T-helper 1 cell treated with Interleukin-12 subunit alpha and Interleukin-12 subunit beta and Interleukin-4 antibody, amounts not matched to agents 30 ng/mL and 1 ng/mL, for 36 hours (primary cell): ENCODE measurements at regions not wholly inside any gene's neighbourhood (a gene's known extent, or its start where the extent isn't known, plus 50 kb on each side); places are given as distances from the start of the nearest gene placed in this dataset.
"Not testable (repeated sequence)": the region's sequence is repeated elsewhere in the genome, so short reads cannot be mapped to it uniquely, and the experiment has no call there.

Source experiments
- intact Hi-C: fragments of 100-400 bp; cut with micrococcal nuclease; formaldehyde crosslinking; loops from one replicate; pipeline ENCODE4 v1.15.1; 2024

DNA sequence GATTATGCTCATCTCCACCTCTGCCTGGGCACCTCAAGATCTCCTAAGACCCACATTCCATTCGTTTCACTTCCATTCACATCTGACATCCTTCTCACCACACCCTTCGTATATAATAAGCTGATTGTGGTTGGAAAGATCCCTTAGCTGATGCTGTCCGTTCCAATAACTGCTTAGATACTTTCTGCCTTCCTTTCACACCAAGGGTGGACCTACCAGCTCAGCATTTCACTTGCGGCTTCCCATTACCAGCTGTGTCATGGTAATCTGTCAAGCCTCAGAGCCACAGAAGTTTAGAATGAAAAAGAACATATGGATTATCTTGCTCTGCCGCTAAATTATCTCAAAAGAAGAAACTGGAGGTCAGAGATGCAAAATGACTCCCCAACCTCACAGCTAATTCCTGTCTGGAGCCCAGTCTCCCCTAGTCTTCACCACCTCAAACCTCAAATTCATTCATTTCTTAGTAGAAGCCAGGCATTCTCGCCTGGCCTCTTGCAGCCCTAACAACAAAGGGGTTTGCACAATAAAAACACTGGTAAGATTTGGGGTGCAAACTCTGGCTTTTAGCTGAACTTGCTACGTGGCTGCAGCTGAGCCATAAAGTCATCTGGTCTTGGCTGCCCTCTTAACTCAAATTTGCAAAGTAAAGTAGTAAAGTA lies 182.8 kb upstream of the HS3ST3A1 start:
- intact Hi-C loops = no loop called here

DNA sequence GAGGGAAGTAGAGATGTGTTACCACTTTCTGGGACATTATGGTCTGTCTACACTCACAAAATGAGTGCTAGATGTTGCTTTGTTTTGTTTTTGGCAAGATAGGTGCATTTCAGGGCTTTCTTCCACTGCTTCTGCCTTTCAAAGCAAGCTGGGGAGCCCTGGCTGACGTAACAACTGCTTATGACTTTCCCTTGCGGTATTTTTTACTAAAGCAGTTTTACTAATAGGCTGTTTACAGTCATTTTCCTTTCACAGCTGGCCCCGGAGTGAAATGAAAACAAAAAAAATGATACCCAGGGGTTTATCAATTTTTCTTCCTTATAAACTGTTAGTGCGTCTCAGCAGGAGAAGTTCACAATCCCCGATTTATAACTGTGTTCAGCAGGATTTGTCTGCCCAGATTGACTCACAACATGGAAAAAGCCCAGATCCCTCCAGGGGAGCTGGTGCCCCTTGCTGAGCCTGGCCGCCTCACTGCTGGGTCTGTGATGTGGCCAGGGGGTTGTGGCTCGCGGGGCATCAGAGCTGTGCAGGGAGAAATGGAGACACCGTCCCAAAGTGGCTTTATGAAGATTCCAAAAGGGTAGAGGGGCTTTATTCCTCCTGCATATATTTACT lies 184.4 kb upstream of the HS3ST3A1 start:
- intact Hi-C loops = no loop called here

DNA sequence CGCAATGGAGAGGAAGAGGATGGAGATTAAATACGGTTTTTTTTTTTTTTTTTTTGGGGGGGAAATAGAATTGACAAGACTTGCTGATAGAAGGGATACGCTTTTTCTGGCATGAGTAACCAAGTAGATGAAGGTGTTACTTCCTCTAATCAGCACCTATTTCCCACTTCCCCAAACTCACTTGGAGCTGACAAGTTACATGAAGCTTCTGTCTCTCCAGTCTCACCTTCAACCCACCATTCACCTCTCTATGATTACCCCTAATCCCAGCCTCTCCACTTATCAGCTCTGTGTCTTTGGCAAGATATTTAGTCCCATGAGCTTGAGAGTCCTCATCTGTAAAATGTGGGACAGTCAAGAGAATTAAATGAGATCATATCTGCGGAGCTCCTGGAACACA lies 185.9 kb upstream of the HS3ST3A1 start:
- intact Hi-C loops = no loop called here

DNA sequence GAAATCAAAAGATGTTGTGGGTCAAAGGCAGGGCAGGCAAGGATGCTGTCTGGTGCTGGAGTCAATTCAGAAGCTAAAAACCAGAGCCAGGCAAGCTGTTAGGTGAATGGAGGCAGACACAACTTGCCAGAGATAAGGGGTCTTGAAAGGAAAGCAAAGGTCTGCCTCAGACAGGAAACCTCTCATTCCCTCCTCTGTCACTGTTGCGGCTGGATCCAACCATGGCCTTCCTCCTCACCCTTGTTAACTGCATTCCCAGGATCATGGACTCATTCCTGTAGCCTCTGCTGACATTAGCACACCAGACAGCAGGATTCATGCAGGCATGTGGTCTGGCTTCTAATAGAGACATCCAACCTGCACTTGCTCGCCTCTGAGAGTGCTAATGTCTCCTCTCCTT lies 186.7 kb upstream of the HS3ST3A1 start:
- intact Hi-C loops = no loop called here

DNA sequence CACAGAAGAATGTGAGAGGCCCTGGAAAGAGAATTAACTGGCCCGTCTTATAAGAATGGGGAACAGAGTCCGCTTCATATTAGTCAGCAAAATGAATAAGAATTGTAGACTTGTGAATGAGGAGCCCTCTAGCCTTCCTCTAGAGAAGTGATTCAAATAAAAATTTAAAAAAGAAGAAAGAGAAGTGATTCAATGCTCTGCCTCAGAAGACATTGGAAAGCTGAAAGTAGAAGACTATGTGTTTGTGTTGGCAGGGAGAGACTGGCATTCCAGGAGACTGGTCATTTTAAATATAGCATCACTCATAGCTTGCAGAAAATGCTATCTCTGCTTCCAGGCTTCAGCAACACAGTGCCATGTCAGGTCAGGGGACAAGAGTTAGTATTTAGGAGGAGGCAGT lies 190.6 kb upstream of the HS3ST3A1 start:
- intact Hi-C loops = no loop called here

DNA sequence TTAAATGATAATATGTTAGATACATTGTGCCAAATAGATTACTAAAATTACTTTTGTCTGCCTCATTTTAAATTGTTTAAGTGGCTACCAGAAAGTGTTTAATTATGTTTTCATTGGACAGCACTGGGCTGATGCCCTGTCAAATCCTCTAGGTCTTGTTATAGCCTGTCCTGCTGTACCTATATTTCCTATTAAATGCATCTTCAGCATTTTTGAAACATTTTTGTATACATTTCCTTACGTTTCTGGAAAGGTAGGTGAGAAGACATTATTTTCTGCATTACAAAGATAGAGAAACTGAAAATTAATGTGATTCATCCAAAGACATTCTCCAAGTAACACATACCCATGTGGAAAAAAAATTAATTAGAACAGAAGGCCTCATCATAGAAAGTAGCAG lies 192.2 kb upstream of the HS3ST3A1 start:
- intact Hi-C loops = no loop called here

DNA sequence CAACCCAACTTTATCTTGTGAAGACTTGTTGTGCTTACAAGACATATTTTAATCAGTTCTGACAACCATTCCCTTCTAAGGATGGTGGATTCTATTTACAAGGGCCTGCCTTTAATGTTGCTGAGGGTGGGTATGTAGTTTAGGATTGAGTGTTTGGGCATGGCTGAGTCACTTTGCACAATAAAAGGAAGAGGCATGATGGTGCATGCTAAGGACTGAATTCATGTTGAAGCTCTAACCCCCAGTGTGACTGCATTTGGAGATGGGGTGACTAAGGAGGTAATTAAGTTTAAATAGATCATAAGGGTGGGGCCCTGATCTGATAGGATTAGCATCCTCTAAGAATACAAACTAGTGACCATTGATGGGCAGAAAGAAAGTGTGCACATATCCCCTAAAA lies 196.1 kb upstream of the HS3ST3A1 start:
- intact Hi-C loops = no loop called here

DNA sequence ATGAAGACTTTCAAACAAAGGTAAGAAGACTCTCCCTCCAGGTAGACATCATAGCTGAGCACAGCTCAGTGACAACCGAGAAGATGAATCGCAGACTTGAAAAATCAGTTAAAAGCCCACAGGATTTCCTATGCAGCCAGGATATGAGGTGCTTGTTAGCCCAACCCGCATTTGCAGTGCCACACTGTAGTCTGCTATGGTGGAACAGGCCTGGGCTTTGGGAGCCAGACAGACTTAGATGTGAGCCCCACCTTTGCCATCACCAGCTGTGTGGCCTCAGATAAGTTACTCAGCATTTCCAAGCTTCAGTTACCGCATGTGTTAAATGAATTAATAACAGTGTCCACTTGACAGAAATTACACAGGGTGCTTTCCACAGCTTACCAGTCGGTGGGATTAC lies 204.4 kb upstream of the HS3ST3A1 start:
- intact Hi-C loops = no loop called here

DNA sequence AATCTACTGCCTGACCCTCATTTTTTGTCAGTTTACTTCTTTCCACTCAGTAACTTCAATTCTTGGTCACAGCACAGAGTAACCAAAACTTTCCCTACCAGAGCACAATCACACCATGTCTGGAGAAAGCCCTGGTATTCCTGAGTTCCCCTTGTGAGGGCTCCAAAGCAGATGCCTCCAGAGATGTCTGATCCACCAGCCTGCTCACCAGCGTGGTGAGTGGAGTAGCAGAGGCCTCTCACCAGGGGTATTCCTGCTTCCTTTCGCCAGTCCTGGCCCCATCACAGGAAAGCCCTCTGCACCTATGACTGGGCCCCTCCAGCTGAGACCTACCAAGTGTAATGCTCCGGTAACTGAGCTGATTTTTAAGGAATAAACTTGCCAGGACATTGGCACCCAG lies 205.4 kb upstream of the HS3ST3A1 start:
- intact Hi-C loops = no loop called here

DNA sequence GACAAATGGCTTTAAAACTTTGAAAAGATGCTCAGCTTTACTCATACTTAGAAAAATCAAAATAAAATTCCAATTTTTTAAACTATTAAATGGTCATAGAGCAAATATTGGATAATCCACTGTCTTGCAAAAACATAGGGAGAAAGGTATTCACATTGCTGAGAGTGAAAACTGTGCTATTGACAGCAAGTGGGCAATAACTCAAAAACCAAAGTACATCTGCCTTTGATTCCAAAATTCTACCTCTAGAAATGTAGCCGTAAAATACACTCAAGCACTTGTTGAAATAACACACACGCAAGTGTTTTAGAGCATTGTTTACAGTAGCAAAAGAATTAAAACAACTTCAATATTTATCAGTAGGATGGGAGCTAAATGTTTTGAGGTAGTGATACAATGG lies 210.6 kb upstream of the HS3ST3A1 start:
- intact Hi-C loops = no loop called here

DNA sequence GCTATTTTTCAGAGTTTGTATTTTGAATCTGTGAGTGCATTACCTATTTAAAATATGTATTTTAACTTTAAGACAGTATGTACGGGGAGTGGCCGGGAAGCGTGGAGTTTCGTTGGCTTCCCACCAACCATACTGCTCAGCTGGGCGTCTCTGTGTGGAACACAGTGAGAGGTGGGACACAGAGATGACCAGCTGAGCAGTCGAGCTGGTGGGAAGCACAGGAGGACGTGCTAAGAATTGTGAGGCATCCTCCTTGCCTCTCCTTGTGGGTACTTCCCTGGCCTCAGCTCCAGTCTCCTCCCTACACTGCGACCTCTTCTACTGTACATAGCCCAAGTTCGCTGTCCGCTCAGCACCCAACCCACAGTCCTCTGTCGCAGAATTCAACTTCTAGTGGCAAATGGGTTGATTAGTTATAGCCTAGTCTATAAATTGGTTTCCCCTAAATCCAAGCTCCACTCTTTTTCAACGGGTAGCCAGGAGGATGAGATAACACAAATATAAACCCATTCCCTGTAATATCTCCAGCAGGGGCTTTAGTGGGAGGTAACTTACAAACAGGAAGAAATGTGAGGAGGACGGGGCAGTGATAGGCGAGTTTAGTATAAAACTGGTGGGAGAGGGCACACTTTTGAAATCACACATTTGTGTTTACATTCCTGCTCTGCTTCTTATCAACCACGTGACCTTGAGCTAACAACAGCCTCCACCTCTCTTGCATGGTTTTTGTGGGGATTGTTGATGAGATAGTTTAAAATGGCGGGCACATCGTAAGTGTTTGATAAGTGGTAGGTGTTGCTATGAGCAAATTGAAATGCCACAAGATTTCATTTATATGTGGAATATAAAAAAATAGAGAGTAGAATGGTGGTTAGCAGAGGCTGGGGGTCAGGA lies 211.9 kb upstream of the HS3ST3A1 start:
- intact Hi-C loops = no loop called here

DNA sequence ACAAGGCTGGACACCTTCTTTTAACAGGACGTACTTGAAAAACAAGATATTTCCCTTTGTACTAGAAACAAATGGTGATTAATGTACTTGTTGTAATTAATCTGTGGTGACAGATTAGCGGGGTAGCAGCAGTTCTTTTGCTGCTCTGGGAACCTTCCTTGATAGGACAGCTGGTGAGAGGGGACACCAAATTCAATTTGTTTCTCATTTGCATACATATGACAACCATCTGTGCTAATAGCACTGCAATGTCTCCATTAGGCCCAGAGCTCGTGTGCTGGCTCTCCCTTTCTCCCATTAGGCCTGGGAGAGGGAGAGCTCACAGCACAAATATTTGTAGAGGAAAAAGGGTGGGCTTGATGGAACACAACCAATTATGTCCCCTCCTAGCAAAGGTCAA lies 221.0 kb upstream of the HS3ST3A1 start:
- intact Hi-C loops = no loop called here

DNA sequence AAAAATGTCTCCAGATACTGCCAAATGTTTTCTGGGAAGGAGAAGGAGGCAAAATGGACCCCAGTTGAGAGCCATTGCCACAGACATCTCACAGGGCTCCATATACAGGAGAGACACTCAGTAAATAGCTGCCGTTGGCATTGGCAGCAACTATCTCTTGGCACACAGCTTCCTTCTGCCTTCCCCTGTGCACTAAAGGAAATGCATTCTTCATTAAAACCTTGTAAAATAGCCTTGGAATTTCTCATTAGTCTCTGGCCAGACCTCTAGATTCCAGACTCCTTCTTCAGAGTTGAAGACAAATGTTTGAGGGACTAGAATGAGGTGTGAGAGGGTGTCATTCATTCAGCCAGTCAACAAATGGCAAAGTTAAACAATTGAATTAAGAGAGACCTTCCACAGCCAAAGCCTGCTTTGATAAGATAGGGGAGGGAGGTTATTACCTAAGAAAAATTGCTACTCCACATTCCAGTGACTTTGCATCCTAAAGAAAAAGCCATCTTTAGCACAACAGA lies 223.9 kb upstream of the HS3ST3A1 start:
- intact Hi-C loops = no loop called here

DNA sequence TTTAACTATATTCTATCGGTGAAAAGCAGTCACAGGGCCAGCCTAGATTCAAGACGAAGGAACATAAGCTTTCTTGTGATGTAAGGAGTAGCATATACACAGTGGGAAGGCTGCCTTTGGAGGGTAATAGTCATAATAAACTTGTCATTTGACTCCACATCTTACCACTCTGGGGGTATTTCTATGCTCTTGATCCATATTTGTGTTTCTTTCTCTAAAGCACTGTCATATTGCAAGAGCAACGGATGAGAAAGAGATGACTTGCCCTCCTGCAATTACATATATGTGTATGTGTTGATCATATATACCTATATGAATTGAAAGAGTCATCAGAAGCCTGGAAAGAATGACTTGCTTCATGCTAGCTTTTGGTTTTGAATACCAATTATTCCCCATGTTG lies 225.4 kb upstream of the HS3ST3A1 start:
- intact Hi-C loops = no loop called here

DNA sequence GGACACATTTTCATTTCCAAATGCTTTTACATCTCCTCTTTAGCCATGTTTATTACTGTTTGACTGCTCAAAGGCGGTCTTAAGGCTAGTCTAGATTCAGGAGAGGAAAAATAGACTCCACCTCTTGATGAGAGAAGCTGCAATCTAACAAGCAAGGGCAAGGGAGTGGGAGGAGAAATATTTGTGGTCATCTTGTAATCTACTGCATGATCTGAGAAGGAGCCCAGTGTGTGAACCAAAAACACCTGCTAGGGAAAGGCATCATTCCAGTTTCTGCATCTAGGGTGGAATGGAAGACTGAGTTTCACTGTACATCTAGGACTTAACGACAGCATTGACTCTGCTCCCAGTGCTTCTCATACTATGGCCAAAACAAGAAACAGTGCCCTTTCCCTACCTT lies 232.2 kb upstream of the HS3ST3A1 start:
- intact Hi-C loops = no loop called here

DNA sequence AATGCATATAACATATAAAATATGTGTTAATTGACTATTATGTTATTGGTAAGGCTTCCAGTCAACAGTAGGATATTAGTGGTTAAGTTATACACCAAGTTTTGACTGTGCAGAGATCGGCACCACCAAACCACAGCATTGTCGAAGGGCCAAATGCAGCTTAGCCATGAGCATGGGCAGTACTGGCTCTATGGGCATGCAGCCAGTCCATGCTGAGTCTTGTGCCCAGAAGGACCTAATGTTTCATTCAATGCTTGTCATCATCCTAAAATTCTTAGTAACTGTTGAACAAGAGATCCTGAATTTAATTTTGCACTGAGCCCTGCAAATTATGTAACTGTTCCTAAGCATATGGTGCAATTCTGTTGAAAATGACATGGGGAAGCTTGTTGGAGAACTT lies 233.4 kb upstream of the HS3ST3A1 start:
- intact Hi-C loops = no loop called here

DNA sequence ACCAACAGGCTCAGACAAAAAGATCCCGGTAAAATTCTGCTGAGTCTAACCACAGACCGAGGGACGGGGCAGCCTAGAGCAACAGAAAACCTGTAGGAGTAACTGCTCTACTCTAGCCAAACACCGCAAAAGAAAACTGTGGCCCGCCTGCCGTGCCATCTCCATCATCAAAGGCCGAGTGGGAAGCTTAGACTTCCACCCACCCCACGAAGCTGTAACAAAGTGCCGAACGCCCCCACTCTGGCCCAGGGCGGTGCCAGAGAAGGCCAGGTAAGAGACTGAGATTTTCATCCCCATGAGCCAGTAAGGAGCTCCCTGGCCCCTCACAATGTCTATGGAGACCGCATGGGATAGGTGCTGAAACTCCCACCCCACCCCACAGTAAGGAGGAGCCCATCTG lies 231.9 kb upstream of the COX10 start:
- intact Hi-C loops = no loop called here

DNA sequence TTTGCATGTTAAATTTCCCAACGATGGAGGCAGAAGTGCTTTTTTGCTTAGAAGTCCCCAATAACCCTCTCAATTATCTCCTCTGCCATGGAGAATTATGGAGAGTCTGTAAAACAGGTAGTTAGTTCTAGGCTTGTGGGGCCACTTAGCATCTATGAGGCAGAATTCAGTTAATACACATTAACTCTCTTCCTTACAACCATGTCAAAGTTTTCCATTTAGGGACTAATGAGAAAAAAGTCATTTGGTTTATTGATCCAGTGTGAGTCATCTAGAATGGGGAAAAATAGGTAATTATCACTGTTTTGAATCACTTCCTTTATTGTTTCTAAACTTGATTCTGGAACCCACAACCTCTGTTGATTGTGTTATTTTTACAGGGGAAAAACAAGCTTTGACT lies 229.1 kb upstream of the COX10 start:
- intact Hi-C loops = no loop called here

DNA sequence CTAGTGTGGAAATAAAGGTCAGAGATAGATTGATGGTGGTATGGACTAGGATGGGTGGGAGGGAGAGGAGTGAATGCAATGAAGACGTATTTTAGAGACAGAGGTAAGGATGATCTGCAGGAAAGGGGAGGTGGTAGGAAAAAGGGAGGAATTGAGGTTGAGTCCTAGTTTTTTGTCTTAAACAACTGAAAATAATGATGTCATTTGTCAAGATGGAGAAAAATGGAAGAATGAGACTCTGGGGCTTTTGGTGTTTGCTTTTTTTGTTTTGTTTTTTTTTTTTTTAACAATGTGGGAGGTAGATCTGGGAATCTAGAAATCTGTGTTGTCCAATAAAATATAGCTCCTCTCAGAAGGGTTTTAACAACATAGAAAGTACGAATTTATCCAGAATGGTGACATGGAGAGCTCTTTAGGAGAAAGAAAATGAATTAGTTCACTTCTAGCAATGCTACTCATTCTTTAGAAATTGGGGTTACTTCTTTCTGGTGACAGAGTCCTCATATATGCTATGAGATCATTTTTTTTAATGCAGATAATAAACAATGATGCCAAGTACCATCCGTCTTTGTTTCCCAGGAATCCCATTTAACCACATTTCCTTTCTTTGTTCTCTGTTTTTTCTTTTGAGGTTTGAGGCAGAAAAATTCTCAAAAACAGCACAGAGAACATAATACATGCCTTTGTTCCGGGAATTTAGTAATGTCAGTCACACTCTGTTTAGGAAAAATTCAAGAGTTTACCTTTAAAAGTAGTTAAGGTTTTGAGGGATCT lies 225.3 kb upstream of the COX10 start:
- intact Hi-C loops = no loop called here

DNA sequence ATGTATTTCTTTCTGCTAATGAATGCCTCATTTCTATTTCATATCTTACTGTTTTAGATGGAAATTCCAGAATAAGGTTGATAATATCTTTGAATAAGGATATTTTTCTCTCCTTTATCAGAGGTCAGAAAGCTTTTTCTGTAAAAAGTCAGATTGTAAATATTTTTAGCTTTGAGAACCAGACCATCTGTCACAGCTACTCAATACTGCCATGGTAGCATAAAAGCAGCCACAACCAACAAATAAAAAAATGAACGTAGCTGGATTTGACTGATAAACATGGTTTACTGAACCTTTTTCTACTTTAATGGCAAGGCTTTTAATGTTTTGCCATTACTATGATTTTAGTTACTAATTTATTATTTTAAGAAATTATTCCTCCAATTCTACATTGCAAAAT lies 217.4 kb upstream of the COX10 start:
- intact Hi-C loops = no loop called here

DNA sequence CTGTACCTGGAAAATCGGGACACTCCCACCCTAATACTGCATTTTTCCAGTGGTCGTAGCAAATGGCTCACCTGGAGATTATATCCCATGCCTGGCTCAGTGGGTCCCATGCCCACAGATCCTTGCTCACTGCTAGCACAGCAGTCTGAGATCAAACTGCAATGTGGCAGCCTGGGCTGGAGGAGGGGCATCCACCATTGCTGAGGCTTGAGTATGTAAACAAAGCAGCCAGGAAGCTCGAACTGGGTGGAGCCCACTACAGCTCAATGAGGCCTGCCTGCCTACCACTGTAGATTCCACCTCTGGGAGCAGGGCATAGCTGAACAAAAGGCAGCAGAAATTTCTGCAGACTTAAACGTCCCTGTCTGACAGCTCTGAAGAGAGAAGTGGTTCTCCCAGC lies 213.6 kb upstream of the COX10 start:
- intact Hi-C loops = not testable (repeated sequence)

DNA sequence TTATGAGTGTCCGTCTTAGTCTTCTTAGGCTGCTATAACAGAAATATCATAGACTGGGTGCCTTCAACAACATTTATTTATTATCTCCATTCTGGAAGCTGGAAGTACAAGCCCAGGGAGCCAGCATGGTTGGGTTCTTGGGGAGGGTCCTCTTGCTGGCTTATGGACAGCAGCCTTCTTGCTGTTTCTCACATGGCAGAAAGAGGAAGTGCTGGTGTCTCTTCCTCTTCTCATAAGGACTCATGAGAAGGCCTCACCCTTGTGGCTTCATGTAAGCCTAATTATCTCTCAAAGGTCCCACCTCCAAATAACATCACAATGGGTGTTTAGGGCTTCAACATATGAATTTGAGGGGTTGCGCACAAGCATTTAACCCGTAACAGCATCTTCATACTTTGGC lies 207.0 kb upstream of the COX10 start:
- intact Hi-C loops = no loop called here
